ENCODE measurements at regions not wholly inside any gene's neighbourhood (a gene's known extent, or its start where the extent isn't known, plus 50 kb on each side); places are given as distances from the start of the nearest gene placed in this dataset.
"Not testable (repeated sequence)": the region's sequence is repeated elsewhere in the genome, so short reads cannot be mapped to it uniquely, and the experiment has no call there.

- no peaks in the 10 kb centered on the region for H3K36me3 ChIP-seq
- no peak overlapping the region for H3K27ac ChIP-seq
- no peaks in the 10 kb centered on the region for H3K4me1 ChIP-seq
- no peak overlapping the region for H3K4me3 ChIP-seq
- no peaks in the 10 kb centered on the region for H3K27me3 ChIP-seq
- peaks cover 0 to 12% of the 10 kb centered on the region in 2 donors for H3K9me3 ChIP-seq
- no peak for DNase-seq (ENCODE audit: low spot score)
- TF ChIP-seq CTCF (IDR thresholded peaks at IDR 0.05), result no peak
These were observed 85.7 kb upstream of the RUFY1 start for GRCh38 chr5:179464631-179465030.

- Histone ChIP-seq H3K4me1 (no peaks in the 10 kb centered on the region), H3K27ac (no peak overlapping the region), H3K4me3 (no peak overlapping the region), H3K27me3 (no peaks in the 10 kb centered on the region), H3K9me3 (peaks cover 0 to 12% of the 10 kb centered on the region in 2 donors), H3K36me3 (no peaks in the 10 kb centered on the region)
- no peak for DNase-seq (ENCODE audit: low spot score)
- TF ChIP-seq CTCF (IDR thresholded peaks at IDR 0.05), result no peak
These were observed 88.3 kb upstream of the RUFY1 start for GRCh38 chr5:179462040-179462439.

- Histone ChIP-seq H3K27ac (no peak overlapping the region), H3K27me3 (no peaks in the 10 kb centered on the region), H3K9me3 (peaks cover 0 to 12% of the 10 kb centered on the region in 2 donors), H3K36me3 (no peaks in the 10 kb centered on the region), H3K4me1 (no peaks in the 10 kb centered on the region), H3K4me3 (no peak overlapping the region)
- TF ChIP-seq CTCF (IDR thresholded peaks at IDR 0.05), result no peak
- no peak for DNase-seq (ENCODE audit: low spot score)
These were observed 88.8 kb upstream of the RUFY1 start for GRCh38 chr5:179461576-179461975.

- no peaks in the 10 kb centered on the region for H3K4me1 ChIP-seq
- peaks cover 0 to 8% of the 10 kb centered on the region in 2 donors for H3K9me3 ChIP-seq
- no peak overlapping the region for H3K4me3 ChIP-seq
- no peak for DNase-seq (ENCODE audit: low spot score)
- H3K27me3 ChIP-seq, result no peaks in the 10 kb centered on the region
- TF ChIP-seq CTCF (IDR thresholded peaks at IDR 0.05), result no peak
- no peak overlapping the region for H3K27ac ChIP-seq
- H3K36me3 ChIP-seq, result no peaks in the 10 kb centered on the region
These were observed 90.6 kb upstream of the RUFY1 start for GRCh38 chr5:179459771-179460170.

- Histone ChIP-seq H3K9me3 (no peaks in the 10 kb centered on the region), H3K4me1 (no peaks in the 10 kb centered on the region), H3K27me3 (no peaks in the 10 kb centered on the region), H3K4me3 (no peak overlapping the region), H3K27ac (no peak overlapping the region), H3K36me3 (no peaks in the 10 kb centered on the region)
- DNase-seq (ENCODE audit: low spot score), result no peak
- TF ChIP-seq CTCF (IDR thresholded peaks at IDR 0.05), result no peak
These were observed 92.7 kb upstream of the RUFY1 start for GRCh38 chr5:179457612-179458011.

- not testable (repeated sequence) for DNase-seq (ENCODE audit: low spot score); H3K9me3 ChIP-seq; H3K27ac ChIP-seq; H3K4me3 ChIP-seq; H3K4me1 ChIP-seq; H3K36me3 ChIP-seq; H3K27me3 ChIP-seq
These were observed 94.3 kb upstream of the RUFY1 start for GRCh38 chr5:179456075-179456474.
